GM18868 (cell line): ENCODE measurements at regions not wholly inside any gene's neighbourhood (a gene's known extent, or its start where the extent isn't known, plus 50 kb on each side); places are given as distances from the start of the nearest gene placed in this dataset.
A peak's percentile ranks its signal among the peaks of the same experiment; 100 is the strongest.

ENCODE experiments used
- ATAC-seq: cut with Tn5 transposase; IDR thresholded peaks from one replicate; pipeline ENCODE4 v1.9.1; 2021; ENCODE audit warnings: mild to moderate bottlenecking, moderate library complexity; ENCODE audit not compliant: unreplicated experiment

GRCh38 chr6:99867026-99867425, 127.0 kb downstream of the MCHR2 start:
- ATAC-seq: no peak

- peak; percentile 94 for ATAC-seq
These were observed 125.8 kb downstream of the MCHR2 start for GRCh38 chr6:99868074-99868702.
